Retinal pigment epithelial cell (primary cell): ENCODE measurements at regions not wholly inside any gene's neighbourhood (a gene's known extent, or its start where the extent isn't known, plus 50 kb on each side); places are given as distances from the start of the nearest gene placed in this dataset.

Experiments used
- DNase-seq: peaks from one replicate; pipeline ENCODE4 v3.0.0-alpha.2; 2010; ENCODE audit warnings: low read depth
- H3K4me3 ChIP-seq: 2 replicates; pipeline ENCODE4 v1.5.1; 2011; ENCODE audit warnings: mild to moderate bottlenecking, low read length, control low read depth, moderate library complexity
- CTCF ChIP-seq: conservative IDR thresholded peaks from 2 replicates; pipeline ENCODE4 v1.5.1; 2011; ENCODE audit warnings: low read depth, low read length, control low read depth, inconsistent platforms

GRCh38 chr20:53753880-53754459 is 160.3 kb upstream of the ZNF217 start:
- no peak for TF ChIP-seq CTCF
- no peak for DNase-seq
- no peak overlapping the region for H3K4me3 ChIP-seq

- TF ChIP-seq CTCF: no peak
- H3K4me3 ChIP-seq: no peak overlapping the region
- DNase-seq: no peak
These were observed 159.6 kb upstream of the ZNF217 start for GRCh38 chr20:53752971-53753879.

GRCh38 chr20:53752583-53752970 is 158.9 kb upstream of the ZNF217 start:
- H3K4me3 ChIP-seq: no peak overlapping the region
- no peak for TF ChIP-seq CTCF
- DNase-seq: no peak

- DNase-seq: no peak
- no peak overlapping the region for H3K4me3 ChIP-seq
- TF ChIP-seq CTCF: no peak
These were observed 158.1 kb upstream of the ZNF217 start for GRCh38 chr20:53751620-53752318.

- TF ChIP-seq CTCF: no peak
- H3K4me3 ChIP-seq: no peak overlapping the region
- no peak for DNase-seq
These were observed 157.4 kb upstream of the ZNF217 start for GRCh38 chr20:53750827-53751619.

GRCh38 chr20:53749499-53749898 is 155.9 kb upstream of the ZNF217 start:
- H3K4me3 ChIP-seq: no peak overlapping the region
- TF ChIP-seq CTCF: no peak
- no peak for DNase-seq
